Activated CD4-positive, CD25-positive, alpha-beta regulatory T cell treated with anti-CD3 and anti-CD28 coated beads, Interleukin-2, amount 50 U/mL, for 24 hours (primary cell): ENCODE measurements at regions not wholly inside any gene's neighbourhood (a gene's known extent, or its start where the extent isn't known, plus 50 kb on each side); places are given as distances from the start of the nearest gene placed in this dataset.
"Not testable (repeated sequence)": the region's sequence is repeated elsewhere in the genome, so short reads cannot be mapped to it uniquely, and the experiment has no call there.

Experiments used
- ATAC-seq, 2 donors: fragments of 150-1000 bp; cut with Tn5 transposase; one replicate each; pipeline ENCODE4 v1.10.0; 2021; ENCODE audit warnings: mild to moderate bottlenecking in 1 of 2, moderate library complexity in 1 of 2

DNA sequence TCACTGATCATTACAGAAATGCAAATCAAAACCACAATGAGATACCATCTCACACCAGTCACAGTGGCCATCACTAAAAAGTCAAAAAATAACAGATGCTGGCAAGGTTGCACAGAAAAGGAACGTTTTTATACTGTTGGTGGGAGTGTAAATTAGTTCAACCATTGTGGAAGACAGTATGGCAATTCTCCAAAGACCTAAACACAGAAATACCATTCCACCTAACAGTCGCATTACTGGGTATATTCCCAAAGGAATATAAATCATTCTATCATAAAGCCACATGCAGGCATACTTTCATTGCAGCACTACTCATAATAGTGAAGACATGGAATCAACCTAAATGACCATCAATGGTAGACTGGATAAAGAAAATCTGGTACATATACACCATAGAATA, 83.2 kb upstream of the ARID5B start:
- not testable (repeated sequence) for ATAC-seq

GRCh38 chr10:61819208-61819607, 82.3 kb upstream of the ARID5B start:
- no peak for ATAC-seq

DNA sequence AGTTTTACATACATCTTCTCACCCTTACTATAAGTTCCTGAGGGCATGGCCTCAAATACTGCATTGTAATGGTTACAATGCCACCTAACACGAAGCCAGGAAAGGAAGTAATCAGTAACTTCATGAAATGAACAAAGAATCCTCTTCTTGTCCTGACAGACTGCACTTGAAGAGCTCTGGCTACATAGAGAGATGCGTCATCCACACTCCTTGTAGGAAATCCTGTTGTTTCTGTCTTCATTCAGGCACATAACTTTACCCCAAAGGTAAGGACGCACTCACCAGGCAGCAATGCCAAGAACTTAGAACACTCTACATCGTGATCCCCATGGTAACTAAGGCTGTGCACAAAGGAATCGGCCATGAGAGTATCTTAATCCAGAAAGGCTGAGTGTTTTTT, 80.3 kb upstream of the ARID5B start:
- ATAC-seq: no peak

GRCh38 chr10:61821693-61822092, 79.8 kb upstream of the ARID5B start:
- no peak for ATAC-seq

DNA sequence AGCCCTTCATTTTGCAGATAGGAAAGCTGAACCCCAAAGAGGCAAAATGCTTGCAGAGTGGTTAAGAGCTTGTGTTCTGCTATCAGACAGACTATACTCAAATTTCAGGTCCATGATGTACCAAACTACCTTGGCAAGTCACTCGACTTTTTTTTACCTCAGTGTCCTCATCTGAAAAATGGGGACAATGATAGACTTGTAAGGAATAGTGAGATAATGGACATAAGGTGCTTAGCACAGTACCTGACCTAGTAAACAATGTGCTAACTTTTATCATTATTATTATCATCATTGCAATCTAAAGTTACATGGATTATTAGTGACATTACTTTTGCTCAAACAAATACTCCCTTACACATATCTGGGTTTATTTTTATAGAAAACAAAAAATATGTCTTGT, 79.4 kb upstream of the ARID5B start:
- ATAC-seq: no peak

GRCh38 chr10:61822781-61823230, 78.7 kb upstream of the ARID5B start:
- peak; percentile 44 to 59 for ATAC-seq

DNA sequence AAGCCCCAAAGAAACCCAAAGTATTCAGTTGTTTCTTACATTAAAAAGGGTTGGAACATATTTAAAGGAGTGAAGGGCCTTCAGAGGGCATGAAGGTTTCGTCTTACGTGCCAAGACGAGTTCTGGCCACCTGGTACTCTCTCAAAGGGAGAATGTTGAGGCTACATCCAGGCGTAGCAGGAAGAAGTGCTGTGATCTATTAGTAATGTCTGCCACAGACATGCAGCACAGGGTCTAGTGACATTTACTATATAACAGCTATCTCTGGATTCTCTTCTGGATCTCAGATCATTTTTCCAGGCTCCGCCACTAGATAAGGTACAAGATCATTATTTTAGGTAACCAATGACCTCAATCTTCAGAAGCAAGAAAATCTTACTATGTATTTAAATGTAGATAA, 76.5 kb upstream of the ARID5B start:
- ATAC-seq: no peak

- no peak for ATAC-seq
Observed at GRCh38 chr10:61825628-61826027, 75.9 kb upstream of the ARID5B start.

DNA sequence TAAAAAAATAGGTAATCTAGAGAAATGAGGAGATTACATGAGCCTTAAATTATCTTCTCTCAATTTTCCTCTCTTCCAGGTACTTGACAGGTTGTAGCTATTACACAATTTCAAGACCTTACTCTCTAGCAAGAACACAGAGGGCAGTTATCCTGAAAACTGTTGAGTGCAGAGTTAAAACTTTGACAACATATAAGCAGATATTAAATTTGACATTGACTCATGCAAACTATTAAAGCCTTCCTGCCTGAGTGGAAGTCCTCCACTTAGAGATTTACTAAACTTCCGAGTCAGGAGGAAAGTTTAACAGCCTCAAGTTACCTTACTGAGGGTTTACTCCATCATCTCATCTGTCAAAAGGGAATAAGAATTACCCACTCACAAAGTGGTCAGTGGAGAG, 73.5 kb upstream of the ARID5B start:
- ATAC-seq: no peak

DNA sequence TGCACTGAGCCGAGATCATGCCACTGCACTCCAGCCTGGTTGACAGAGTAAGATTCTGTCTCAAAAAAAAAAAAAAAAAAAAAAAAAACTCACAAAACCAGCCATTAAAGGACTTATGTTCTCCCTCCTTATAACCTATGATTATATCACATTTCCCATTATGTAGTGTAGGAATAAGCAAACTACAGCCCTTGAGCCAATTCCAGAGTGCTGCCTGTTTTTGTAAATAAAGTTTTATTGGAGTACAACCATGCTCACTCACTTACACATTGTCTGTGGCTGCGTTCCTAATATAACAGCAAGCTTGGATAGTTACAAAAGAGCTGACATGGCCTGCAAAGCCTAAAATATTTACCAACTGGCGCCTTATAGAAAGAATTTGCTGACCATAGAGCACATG, 72.7 kb upstream of the ARID5B start:
- no peak for ATAC-seq

DNA sequence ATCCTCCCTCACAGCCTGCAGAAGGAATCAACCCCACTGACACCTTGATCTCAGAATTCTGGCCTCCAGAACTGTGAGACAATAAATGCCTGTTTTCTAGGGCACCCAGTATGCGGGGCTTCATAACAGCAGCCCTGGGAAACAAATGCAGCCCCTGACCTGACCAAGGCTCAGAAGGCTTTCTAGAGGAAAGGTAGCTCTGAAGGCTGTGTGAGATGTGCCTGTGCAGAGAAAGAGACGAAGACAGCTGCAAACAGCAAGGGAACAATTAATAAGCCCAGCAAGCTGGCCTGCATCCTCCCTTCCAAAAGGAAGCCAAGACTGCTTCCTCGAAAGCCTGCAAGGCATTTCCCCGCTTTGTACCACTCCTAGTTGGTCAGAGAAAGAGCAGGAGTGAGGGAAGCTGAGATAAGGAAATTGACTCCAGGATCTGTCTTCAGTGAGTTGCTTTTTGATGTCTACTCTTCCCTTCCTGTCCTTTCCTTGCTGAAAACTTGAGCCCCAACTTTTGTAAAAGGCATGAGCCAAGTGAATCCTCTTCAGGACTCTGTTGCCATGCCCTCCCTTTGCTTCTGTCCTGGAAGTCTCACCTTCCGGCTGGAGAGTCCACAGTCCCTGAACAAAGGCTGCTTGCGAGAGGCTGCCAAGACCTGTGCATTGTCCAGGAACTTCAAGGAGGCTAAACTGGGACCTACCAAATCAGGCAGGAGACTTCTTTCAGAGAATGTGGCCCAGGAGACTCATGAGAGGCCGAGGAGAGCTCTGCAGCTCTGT, 71.2 kb upstream of the ARID5B start:
- no peak for ATAC-seq

GRCh38 chr10:61830846-61831273, 70.6 kb upstream of the ARID5B start:
- no peak for ATAC-seq

DNA sequence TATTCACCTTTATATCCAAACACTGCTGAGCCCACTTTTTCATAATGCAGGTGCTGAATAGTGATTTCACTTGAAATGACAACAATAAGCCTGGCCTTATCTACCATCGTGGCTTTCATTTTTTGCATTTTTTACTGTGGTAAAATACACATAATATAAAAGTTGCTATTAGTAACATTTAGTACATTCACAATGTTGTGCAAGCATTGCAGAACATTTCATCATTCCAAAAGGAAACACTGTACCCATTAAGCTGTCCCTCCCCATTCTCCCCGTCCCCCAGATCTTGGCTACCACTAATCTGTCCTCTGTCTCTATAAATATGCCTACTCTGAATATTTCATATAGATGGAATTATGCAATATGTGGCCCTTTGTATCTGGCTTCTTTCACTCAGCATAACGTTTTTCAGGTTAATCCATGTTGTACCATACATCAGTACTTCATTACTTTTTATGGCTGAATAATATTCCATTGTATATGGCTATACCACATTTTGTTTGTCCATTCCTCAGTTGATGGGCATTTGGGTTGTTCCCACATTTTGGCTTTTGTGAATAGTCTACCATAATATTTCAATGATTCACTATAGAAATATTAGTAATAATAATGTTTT, 68.5 kb upstream of the ARID5B start:
- ATAC-seq: no peak

GRCh38 chr10:61834519-61834918, 67.0 kb upstream of the ARID5B start:
- ATAC-seq: no peak

- peak; percentile 45 to 51 for ATAC-seq
Observed at GRCh38 chr10:61835069-61835945, 66.2 kb upstream of the ARID5B start.

- peak; percentile 12 to 27 for ATAC-seq
Observed at GRCh38 chr10:61835946-61836887, 65.3 kb upstream of the ARID5B start.

GRCh38 chr10:61836888-61837754, 64.4 kb upstream of the ARID5B start:
- ATAC-seq: peak; percentile 54 to 62

DNA sequence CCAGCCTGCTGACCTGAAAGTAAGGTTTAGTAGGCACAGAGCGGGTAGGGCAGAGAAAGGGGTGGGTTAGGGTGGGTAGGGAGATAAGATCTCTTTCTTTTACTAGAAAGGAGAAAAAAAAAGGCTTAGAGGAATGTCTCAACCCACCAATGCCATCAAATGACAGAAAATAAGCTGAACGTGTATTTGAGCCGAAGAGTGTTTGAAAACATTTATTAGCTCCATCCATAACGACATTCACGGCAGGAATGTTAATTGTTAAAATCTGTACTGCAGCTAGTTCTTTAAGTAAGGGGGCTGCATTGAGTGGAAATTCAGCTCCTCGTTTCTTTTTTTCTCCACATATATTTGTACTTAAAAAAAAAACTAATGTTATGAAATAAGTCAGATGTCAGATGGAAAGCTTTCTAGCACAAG, 63.7 kb upstream of the ARID5B start:
- ATAC-seq: no peak

- ATAC-seq: no peak
Observed at GRCh38 chr10:61839916-61840315, 61.6 kb upstream of the ARID5B start.

DNA sequence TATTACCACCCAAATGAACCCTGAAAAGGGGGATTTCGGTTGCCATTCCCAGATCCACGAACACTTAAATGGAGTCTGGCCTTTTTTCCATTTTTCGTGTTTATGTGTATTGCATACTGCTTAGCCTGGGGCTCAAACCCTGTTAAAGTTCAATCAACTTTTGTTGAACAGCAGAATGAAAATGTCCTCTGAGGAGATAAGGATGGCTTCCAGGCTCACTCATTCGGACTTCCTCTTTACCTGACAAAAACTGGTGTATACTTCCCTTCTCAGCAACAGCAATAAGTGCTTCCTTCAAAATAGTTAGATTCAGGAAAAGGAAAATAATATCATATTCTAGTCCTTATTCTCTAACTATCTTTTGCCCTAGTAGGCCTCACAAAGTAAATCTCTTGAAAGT, 61.1 kb upstream of the ARID5B start:
- ATAC-seq: no peak

DNA sequence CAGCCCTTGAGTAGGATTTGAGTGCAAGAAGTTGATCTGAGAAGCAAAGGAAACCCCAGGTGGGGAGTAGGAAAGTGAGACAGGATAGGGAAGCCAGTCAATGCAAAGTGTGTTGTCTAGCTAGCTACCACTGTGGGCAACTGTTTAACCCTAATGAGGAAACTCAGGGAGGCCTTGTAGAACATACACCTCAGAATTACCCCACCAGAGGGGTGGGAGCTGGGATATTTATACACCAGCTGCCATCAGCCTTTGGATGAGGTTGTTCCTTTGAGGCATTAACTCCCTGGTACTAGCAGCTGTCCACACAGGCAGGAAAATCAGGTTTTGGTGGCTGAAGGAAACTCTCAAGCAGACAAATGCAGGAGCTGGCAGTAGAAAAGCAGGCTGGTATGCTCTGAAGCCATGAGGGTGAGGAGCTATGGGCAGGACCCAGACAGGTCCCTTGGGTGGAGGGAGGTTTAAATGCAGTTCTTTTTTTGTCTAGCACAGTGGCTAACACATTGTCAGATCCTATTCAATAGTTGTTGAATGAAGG, 60.1 kb upstream of the ARID5B start:
- no peak for ATAC-seq
